Stimulated activated CD8-positive, alpha-beta memory T cell treated with anti-CD3 and anti-CD28 coated beads, Interleukin-4, amount 100 ng/mL, for 24 hours (primary cell): ENCODE measurements at regions not wholly inside any gene's neighbourhood (a gene's known extent, or its start where the extent isn't known, plus 50 kb on each side); places are given as distances from the start of the nearest gene placed in this dataset.
"Not testable (repeated sequence)": the region's sequence is repeated elsewhere in the genome, so short reads cannot be mapped to it uniquely, and the experiment has no call there.

Experiments
- DNase-seq: peaks from one replicate; pipeline ENCODE4 v3.0.0-alpha.2; 2020; ENCODE audit warnings: low read depth

DNA sequence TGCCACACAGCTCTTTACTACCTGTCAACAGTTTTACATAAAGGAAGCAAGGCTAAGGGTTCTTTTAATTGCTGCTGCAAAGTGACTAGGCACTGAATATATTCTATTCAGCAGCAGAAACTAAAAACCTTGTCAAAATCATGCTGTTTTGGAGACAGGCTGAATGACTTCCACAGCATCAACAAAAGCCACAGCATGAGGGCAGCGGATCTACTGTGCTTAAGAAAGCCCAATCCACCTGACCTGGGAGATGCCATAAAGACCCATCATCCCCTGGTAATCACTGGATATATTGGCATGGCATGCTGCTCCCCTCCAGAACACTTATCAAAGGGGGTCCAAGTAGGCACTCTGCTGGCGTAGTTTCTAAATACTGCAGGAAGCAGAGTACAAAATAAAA is 715.1 kb upstream of the SLC8A1 start:
- no peak for DNase-seq

- DNase-seq, result no peak
Measured at GRCh38 chr2:41169744-41170143, 717.9 kb upstream of the SLC8A1 start.

DNA sequence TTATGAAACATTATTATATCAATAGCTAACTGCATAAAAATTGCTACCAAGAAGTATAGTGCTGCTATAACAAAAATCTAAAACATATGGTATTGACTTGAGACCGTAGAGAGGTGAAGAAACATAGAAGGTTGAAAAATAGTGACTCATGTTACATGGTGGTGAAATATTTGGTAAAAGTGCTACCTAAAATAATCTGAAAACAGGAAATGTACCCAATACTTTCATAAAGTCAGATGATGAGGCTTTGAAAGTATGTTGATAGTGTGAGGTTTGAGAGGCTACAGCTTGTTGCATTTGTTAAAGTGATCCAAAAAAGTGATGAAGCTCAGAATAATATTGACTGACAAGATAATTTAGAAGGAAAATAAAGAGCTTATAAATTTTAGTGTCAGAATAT is 718.7 kb upstream of the SLC8A1 start:
- DNase-seq, result no peak

GRCh38 chr2:41180387-41180786 is 728.5 kb upstream of the SLC8A1 start:
- no peak for DNase-seq

DNA sequence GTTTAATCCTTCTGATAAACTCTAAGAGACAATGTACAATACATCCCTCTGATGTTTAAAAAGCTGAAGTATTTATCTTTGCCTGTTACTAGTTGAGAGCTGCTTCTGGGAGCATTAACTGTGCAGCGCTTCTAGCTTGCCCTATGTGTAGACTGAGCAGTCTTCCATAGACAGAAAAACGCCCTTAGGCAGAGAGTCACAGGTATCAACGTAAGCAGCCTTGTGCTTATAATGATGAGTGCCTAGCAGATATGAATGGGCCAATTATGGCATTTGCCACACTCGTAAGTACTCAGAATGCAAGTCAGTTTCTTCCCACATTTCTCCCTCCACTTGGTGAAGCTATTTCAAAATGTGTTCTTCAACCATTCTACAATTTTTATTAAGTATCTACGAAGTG is 731.1 kb upstream of the SLC8A1 start:
- DNase-seq, result no peak

- no peak for DNase-seq
Measured at GRCh38 chr2:41187376-41188122, 735.7 kb upstream of the SLC8A1 start.

DNA sequence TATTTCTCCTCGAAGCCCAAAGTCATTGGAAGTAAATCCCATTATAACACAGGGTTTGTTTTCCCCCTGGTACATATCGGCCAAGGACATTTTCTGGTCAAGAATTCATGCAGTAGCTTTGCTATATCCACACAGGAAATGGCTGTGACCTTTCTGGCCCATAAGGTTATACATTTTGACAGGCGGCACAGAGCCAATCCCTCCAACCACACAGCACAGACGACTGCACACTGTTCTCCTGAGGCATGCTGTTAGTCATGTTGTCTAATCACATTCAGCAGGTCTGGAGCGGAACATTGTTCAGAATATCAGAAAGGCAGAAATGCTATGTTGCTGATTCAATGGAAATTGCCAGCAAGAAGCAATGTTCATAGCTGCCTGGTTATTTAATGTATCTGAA is 742.3 kb upstream of the SLC8A1 start:
- DNase-seq, result no peak

DNA sequence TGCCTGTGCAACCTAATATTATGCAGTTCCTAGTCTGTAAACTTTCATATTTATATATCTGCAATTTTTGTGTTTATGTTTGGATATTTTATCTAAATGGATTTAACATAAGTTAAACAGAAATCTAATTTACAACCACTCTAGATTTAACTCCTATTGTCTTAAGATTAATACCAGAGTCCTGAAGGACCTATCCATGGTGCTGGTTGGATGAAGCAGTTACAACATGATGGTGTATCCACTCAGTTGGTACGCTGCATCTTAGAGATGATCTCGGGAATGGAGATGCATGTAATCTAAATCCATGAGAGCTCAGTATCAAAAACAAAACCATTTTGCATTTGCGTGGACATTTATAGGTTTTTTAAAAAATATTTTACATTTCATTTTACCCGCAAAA is 745.9 kb upstream of the SLC8A1 start:
- DNase-seq, result no peak

DNA sequence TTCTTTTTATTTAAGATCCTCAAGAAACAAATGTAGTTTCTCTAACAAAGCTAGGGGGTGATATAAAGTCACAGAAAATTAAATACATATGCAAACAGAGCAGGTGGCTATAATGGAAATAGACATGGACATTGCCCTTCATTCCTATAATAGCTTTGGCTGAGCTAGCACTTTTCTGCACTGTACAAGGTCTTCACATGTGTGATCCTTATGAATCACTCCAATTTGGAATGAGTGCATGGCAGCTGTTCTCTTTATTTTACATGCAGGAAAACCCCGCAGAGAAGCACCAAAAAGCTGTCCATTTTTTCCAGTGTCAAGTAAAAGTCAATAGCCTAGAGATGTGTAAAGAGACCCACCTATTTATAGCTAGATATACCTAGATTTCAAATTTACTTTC is 747.4 kb upstream of the SLC8A1 start:
- DNase-seq, result no peak

GRCh38 chr2:41204315-41204714 is 752.4 kb upstream of the SLC8A1 start:
- no peak for DNase-seq

GRCh38 chr2:41206004-41206403 is 754.1 kb upstream of the SLC8A1 start:
- no peak for DNase-seq

DNA sequence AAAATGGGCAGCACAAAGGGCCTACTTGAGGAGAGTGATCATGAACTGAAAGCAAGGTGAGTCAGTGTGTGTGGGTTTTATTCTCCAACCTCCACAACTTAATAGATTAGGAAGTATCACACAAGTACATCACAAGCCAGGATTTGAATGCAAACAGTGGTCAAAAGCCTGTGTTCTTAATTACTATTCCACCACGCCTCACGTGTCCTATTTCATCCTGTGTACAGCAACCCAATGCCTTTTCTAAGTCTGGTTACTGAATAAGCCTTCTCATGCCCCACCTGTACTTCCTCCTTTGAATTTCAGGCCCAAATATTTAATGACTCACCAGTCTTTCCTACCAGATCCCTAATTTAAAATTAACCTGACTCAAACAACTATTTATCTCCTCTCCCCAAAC is 755.7 kb upstream of the SLC8A1 start:
- DNase-seq, result no peak

DNA sequence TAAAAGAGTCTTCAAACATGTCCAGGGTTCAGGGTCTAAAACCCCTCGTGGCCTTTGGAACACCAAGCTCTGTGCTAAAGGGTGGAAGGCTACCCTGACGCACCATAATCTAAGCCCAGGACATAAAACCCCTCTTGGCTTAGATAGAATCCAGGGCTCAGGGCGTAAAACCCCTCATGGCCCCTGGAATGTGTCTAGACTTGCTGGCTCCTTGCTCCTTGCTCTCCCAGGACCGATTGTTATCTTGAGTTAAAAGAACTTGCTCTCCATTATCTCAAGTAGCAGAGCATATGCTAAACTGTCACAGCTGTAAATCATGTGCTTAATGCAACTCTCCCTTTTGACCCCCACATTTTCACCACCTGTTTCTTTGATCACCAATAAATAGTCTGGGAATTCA is 758.1 kb upstream of the SLC8A1 start:
- DNase-seq, result not testable (repeated sequence)

GRCh38 chr2:41216978-41217377 is 765.1 kb upstream of the SLC8A1 start:
- DNase-seq, result no peak

DNA sequence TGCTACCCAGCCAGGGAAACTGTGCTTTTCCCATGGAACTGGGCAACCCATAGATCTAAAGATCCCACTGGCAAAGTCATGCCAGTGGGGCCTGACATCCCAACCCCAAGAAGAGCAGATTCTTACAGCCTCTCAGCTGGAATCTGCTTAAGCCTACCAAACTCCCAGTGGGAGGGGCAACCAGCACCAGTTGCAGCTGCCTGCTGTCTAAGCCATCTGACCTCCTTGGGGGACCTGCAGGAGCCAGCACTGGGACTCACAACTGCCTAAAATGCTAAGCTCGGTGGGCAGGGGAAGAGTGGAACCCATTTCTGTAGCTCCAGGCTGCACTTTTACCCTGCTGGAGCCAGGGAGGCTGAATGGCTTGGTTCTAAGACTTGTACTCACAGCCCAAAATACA is 770.7 kb upstream of the SLC8A1 start:
- DNase-seq, result no peak

DNA sequence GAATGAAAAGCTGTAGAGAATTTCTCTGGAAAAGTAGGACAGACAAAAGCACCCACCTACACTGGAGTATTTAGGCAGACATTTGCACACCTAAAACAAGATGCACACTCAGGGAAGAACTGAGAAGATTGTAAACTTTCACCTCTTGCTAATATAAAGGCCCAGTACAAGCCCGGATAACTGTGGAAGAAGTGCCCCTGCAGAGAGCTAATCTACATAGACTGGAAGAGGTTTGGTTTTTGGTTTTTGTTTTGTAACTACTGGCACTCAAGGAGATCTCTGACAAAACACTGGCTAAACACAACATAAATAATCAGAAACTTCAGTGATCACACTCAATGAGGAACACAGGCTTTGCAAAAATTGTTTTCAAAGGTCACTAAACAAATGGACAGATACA is 782.2 kb upstream of the SLC8A1 start:
- no peak for DNase-seq

DNA sequence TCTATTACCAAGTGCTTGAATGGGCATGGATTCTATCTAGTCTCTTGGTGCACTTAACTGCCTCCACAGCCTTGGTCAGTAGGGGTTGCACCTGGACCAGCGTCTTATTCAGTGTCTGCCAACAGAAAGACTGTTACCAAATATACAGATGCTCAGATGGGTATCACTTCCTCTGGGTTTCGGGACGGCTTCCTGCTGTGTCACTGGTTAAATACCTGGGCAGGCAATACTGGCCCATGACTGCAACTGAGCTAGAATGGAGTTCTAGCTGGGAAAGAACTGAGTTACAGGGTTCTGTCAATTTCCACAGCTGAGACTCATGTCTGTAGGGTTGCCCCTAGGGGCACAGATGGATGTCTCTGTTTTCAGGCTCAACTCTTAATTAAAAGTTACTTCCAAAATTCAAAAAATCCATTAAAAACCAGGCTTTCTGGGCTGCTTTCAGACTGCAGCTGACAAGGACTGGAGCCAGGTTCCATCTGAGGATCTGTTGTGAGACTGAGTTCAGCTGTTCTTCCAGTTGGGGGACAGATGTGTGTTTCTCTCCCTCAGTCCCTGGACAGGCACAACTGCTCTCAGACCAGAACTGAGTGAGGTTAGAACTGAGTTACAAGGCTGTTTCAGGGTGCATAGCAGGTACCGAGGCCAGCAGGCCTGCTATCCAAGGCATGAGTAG is 789.6 kb upstream of the SLC8A1 start:
- no peak for DNase-seq

DNA sequence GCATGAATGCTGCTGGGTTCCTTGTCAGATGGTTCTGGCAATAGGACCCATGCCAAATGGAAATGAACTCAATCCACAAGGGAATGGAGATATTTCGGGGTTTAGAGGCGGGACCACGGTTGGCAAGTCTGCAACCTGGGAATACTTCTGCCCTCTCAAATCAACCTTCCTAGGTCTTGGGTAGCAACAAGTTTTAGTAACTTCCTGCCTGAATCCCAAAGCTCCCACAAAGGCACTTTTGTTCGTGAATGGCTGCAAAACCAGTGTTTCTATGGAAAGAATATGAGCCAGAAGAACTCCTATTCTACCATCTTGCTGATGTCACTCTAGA is 790.1 kb upstream of the SLC8A1 start:
- DNase-seq, result no peak

DNA sequence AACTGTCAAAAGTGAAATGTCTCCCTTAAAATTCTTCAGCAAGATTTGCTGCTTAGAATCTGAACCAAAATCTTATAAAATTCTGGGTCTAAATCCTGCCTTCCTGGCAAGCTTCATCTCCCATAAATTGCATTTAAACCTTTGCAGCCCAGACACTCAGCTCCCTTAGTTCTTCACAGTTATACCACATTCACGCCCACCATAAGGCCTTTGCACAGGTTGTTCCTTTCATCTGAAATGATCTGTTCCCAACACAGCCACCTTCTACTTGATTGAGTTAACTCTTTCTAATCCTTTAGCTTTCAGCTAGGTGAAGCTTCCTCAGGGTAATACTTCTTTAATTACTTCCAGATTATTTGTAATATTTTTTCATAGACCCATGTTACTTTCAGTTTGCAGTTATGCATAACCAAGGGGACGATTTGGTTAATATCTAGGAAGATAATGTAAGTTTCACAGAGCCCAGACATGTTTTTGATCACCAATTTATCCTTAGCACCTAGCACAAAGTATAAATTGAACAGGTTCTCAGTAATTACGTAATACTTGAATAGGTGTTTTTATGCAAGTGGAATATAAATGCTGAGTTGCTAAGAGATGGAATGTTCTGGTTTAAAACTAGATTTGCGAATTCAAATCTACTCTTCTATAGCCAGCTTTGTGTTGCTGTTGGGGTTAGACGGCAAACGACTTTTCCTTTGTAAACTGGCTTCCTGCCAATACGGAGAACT is 779.7 kb upstream of the PKDCC start:
- no peak for DNase-seq

DNA sequence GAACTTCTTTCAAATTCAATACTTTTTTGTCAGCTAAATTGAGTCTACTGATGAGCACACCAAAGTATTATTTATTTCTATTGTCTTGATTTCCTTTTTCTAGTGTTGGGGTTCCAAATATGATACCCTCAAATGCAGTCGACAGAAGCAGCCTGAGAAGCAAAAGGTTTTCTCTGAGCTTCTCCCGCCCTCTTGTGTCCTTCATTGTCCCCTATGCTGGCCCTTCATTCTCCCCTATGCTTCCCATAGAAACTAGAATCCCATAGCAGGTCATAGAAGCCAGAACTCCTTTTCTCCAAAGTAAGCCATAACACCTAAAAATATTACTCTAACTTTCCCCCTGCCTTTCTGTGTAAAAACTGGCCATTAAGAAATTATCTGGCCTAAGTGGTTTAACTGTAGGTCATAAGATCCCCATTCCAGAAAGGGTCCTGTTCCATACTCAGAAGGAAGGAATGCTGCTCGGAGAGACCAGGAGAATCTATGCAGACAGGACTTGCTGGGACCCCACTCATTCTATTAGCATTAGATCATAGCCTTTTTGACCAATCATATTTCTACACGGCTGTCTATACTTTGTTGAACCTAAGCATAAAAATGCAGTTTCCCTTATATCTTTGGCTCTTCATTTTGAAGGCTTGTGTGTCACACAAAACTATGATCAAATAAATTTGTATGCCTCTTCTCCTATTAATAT is 764.6 kb upstream of the PKDCC start:
- DNase-seq, result no peak

GRCh38 chr2:41293491-41293890 is 754.3 kb upstream of the PKDCC start:
- no peak for DNase-seq

- no peak for DNase-seq
Measured at GRCh38 chr2:41294331-41294730, 753.5 kb upstream of the PKDCC start.

DNA sequence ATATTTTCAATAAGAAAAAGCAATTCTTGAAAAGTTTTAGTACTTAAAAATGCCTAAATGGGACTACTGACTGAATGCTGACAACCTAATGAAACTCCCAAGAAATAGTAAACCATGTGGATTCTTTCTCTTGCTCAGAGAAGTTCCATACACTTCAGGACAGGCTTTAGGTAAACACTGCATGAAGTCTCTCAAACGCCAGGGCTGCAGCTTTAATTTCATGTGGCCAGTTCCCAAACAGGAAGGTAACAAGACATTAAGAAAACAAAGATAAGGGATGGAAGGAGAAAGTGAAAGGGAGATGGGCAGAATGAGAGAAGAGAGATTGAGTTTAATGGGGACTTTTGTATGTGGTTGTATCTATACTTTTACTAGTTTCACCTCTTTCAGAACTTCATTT is 734.7 kb upstream of the PKDCC start:
- DNase-seq, result no peak
